ENCODE measurements at regions not wholly inside any gene's neighbourhood (a gene's known extent, or its start where the extent isn't known, plus 50 kb on each side); places are given as distances from the start of the nearest gene placed in this dataset.

- TF ChIP-seq REST (IDR thresholded peaks at IDR 0.05; ENCODE audit: unreplicated experiment), result no peak
- TF ChIP-seq NANOG (IDR thresholded peaks at IDR 0.05; ENCODE audit: borderline replicate concordance), result no peak
- no peak for TF ChIP-seq CTCF (conservative IDR thresholded peaks at IDR 0.05; ENCODE audit: low read depth in 2 of 2)
Observed at GRCh38 chr9:74275872-74276508, 221.1 kb upstream of the RORB start (continued).

GRCh38 chr9:74277532-74277931, 219.6 kb upstream of the RORB start:
- TF ChIP-seq EZH2phosphoT487 (IDR thresholded peaks at IDR 0.05; ENCODE audit: unreplicated experiment) (no peak), ETS1 (IDR thresholded peaks at IDR 0.05) (no peak), CREB1 (CRISPR knock-in tag; IDR thresholded peaks at IDR 0.05; ENCODE audit: low read depth) (no peak), STAT1 (IDR thresholded peaks at IDR 0.05; ENCODE audit: unreplicated experiment) (no peak), POLR2AphosphoS5 (IDR thresholded peaks at IDR 0.05; ENCODE audit: low read depth) (no peak), ZNF331 (CRISPR knock-in tag; IDR thresholded peaks at IDR 0.05; ENCODE audit: low read depth) (no peak), CTCF (conservative IDR thresholded peaks at IDR 0.05; ENCODE audit: low read depth in 2 of 2) (no peak), ZNF114 (CRISPR knock-in tag; IDR thresholded peaks at IDR 0.05) (no peak)
- ATAC-seq, result no peak
- no peak overlapping the region for H2AFZ ChIP-seq

More at GRCh38 chr9:74277532-74277931, 219.6 kb upstream of the RORB start:
- Histone ChIP-seq H3K4me2 (no peak overlapping the region), H3K4me3 (no peak overlapping the region), H3K36me3 (ENCODE audit: insufficient read depth) (no peaks in the 10 kb centered on the region), H3K9me2 (ENCODE audit: insufficient read depth) (peaks cover 5% of the 10 kb centered on the region; the same call in 1 of the 2 replicates), H3K27ac (ENCODE audit: low read depth) (no peak overlapping the region), H3F3A (replicated peaks; ENCODE audit: low read depth) (no peaks in the 10 kb centered on the region), H3K27me3 (ENCODE audit: insufficient read depth) (no peaks in the 10 kb centered on the region), H4K20me1 (replicated peaks; ENCODE audit: insufficient read depth) (no peaks in the 10 kb centered on the region), H3K79me2 (replicated peaks; ENCODE audit: insufficient read depth) (no peaks in the 10 kb centered on the region), H3K4me1 (ENCODE audit: insufficient read depth) (no peaks in the 10 kb centered on the region)
- H3K9me3 Mint-ChIP-seq, result peaks cover 10% of the 10 kb centered on the region
- H3K4me3 Mint-ChIP-seq, result no peak overlapping the region
- no peak overlapping the region for H3K27ac Mint-ChIP-seq
- DNase-seq (ENCODE audit: low spot score), result no peak
- peaks cover 4% of the 10 kb centered on the region; the same call in 1 of the 3 replicates for H3K36me3 Mint-ChIP-seq (ENCODE audit: low read depth)
- peaks cover 6% of the 10 kb centered on the region for H3K27me3 Mint-ChIP-seq (ENCODE audit: insufficient read depth, low read depth, poor library complexity)
- no peaks in the 10 kb centered on the region for H3K4me1 Mint-ChIP-seq
